HPDE6-E6E7 (cell line): ENCODE measurements at regions not wholly inside any gene's neighbourhood (a gene's known extent, or its start where the extent isn't known, plus 50 kb on each side); places are given as distances from the start of the nearest gene placed in this dataset.

Source experiments
- DNase-seq: peaks from one replicate; pipeline ENCODE4 v3.0.0; 2011; ENCODE audit warnings: missing footprints; ENCODE audit errors: extremely low spot score

- no peak for DNase-seq
Observed at GRCh38 chr16:9251026-9251425, 159.6 kb downstream of the HAPSTR1 start.

GRCh38 chr16:9254863-9255262 lies 163.4 kb downstream of the HAPSTR1 start:
- no peak for DNase-seq

GRCh38 chr16:9256196-9256595 lies 164.8 kb downstream of the HAPSTR1 start:
- DNase-seq, result no peak

- DNase-seq, result no peak
Observed at GRCh38 chr16:9257843-9258242, 166.4 kb downstream of the HAPSTR1 start.

- DNase-seq, result no peak
Observed at GRCh38 chr16:9258423-9259051, 167.1 kb downstream of the HAPSTR1 start.

- DNase-seq, result no peak
Observed at GRCh38 chr16:9259914-9260608, 168.6 kb downstream of the HAPSTR1 start.

- no peak for DNase-seq
Observed at GRCh38 chr16:9260666-9261065, 169.2 kb downstream of the HAPSTR1 start.

- no peak for DNase-seq
Observed at GRCh38 chr16:9261376-9261775, 169.9 kb downstream of the HAPSTR1 start.

- DNase-seq, result no peak
Observed at GRCh38 chr16:9262941-9263715, 171.7 kb downstream of the HAPSTR1 start.

GRCh38 chr16:9264067-9264466 lies 172.6 kb downstream of the HAPSTR1 start:
- DNase-seq, result no peak

- no peak for DNase-seq
Observed at GRCh38 chr16:9268446-9268845, 177.0 kb downstream of the HAPSTR1 start.

GRCh38 chr16:9270424-9270823 lies 179.0 kb downstream of the HAPSTR1 start:
- no peak for DNase-seq

GRCh38 chr16:9270941-9271340 lies 179.5 kb downstream of the HAPSTR1 start:
- no peak for DNase-seq

GRCh38 chr16:9271841-9272240 lies 180.4 kb downstream of the HAPSTR1 start:
- no peak for DNase-seq

- no peak for DNase-seq
Observed at GRCh38 chr16:9275377-9275776, 183.9 kb downstream of the HAPSTR1 start.

GRCh38 chr16:9275816-9276354 lies 184.4 kb downstream of the HAPSTR1 start:
- DNase-seq, result no peak

GRCh38 chr16:9279291-9280068 lies 188.0 kb downstream of the HAPSTR1 start:
- no peak for DNase-seq

- DNase-seq, result no peak
Observed at GRCh38 chr16:9280069-9280466, 188.6 kb downstream of the HAPSTR1 start.

- DNase-seq, result no peak
Observed at GRCh38 chr16:9286930-9287329, 195.5 kb downstream of the HAPSTR1 start.

GRCh38 chr16:9296271-9296590 lies 204.8 kb downstream of the HAPSTR1 start:
- DNase-seq, result no peak

- no peak for DNase-seq
Observed at GRCh38 chr16:9297437-9298113, 206.1 kb downstream of the HAPSTR1 start.
